GM21447 (cell line): ENCODE measurements at regions not wholly inside any gene's neighbourhood (a gene's known extent, or its start where the extent isn't known, plus 50 kb on each side); places are given as distances from the start of the nearest gene placed in this dataset.
"Not testable (repeated sequence)": the region's sequence is repeated elsewhere in the genome, so short reads cannot be mapped to it uniquely, and the experiment has no call there.

Source experiments
- ATAC-seq: cut with Tn5 transposase; IDR thresholded peaks from one replicate; pipeline ENCODE4 v1.9.1; 2021; ENCODE audit not compliant: unreplicated experiment

DNA sequence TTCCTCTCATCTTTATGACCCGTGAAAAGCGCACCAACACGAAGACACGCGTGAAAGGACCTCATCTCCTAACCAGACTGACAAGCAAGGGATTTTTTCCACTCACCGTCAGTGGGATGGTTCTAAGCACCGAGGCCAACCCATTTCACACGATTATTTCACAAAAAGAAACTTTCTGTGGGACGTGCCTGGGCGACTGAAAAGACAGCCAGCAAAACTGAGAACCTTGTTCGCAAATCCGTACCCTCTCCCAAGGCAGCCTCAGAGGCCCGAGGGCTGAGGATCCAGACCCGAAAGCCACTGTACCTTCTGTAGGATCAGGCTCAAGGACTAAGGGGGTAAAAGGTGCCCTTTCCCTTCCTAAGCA lies 84.9 kb upstream of the METTL9 start:
- not testable (repeated sequence) for ATAC-seq

DNA sequence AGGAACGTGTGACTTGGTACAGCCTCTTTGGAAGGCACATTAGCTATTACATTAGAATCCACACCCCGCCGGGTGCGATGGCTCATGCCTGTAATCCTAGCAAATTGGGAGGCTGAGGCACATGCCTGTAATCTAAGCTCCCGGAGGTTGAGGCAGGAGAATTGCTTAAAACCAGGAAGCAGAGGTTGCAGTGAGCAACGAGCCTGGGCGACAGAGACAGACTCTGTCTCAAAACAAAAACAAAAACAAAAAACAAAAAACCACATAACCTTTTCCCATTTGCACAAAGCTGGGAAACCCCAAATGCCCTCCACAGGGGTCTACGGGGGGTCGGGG lies 82.7 kb upstream of the METTL9 start:
- ATAC-seq, result not testable (repeated sequence)

DNA sequence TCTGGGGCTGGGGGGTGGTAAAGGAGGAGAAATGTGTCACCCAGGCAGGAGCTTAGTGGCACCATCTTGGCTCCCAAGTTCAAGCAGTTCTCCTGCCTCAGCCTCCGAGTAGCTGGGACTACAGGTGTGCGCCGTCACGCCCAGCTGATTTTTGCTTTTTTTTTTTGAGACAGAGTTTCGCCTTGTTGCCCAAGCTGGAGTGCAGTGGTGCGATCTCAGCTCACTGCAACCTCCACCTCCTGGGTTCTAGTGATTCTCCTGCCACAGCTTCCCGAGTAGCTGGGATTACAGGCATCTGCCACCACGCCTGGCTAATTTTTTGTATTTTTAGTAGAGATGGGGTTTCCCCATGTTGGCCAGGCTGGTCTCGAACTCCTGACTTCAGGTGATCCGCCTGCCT lies 82.1 kb upstream of the METTL9 start:
- peak; percentile 21 for ATAC-seq

DNA sequence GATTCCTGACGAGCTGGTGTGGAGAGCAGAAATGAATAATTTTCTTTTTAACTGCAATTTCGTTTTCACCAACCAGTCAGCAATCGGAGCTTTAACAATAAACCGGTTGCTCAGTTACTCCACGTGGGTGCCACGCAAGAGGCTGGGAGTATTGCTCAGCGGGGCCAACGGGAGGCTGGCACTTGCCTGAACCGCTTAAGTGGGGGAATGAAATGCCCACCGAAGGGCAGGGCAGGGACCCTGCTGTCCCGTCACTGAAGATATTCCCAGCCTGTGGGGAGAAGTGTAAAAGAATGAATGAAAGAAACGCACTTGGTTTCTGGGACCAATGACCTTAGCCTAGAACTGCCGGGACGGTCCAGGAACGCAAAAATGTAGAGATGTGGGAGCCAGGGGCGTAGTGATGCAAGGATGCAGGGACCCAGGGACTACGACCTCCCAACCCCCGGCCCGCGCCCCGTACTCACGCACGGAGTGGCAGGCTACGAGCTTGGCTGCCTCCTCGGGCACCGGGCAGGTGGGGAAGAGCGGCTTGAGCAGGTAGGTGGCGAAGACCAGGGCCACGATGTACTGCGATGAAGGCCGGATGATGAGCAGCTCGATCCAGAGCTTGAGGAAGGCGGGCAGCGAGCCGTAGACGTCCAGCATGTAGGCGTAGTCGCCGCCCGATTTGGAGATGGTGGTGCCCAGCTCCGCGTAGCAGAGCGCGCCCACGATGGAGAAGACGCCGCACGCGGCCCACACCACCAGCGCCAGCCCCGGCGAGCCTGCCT lies 79.8 kb upstream of the METTL9 start:
- ATAC-seq, result peak; percentile 12

DNA sequence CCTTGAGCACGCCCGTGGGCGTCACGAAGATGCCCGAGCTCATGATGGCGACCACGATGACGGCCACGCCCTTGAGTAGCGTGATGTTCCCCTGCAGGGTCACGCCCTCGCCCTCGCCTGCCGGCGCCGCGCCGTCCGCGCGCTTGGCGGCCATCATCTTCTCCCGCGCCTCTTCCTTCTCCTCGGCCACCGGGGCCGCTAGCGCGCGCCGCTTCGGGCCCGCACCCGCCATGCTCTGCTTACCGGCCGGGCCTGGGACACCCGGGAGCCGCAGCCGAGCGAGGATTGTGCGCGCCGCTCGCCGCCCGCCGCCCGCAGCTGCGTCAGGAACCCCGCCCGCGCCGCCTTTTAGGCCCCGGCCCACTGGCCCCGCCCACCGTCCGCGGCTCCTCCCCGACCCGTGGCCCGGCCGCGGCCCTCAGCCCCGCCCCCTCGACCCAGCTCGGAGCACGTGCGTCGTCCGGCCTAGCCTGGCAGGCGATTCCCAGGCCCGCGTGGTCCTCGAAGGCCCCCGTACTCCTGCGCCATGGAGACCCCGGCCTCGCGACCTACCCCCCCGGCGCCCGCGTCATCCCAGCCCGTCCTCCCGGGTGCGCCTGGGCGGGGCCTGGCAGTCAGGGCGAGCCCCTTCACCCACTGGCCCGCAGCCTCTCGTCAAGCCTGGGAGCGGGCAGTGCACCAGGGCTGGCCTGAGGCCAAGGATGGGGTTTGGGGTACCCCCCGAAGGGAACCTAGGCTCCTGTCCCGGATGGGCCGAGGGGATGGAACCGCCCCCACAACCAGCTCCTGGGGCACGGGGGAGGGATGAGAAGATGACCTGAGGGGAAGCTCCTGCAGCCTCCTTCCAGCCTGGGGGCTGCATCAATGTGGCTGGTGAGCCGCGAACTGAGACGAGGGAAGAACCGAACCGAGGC lies 79.0 kb upstream of the METTL9 start:
- ATAC-seq, result peak; percentile 40

DNA sequence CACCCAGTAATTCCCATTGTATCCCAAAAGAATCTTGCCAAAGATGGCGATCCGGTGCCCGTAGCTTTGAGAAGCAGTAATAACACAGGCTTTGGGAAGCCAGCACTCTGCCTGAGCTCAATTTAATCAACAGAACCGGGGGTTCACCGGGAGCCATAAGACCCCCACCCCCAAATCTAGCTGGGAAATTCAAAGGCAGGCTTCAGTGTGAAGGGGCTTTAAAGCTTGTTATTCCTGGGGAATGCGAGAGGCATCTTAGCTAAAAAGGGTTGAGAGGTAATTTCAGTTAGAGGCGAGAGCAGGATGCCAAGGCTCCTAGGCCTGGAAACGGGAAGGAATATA lies 78.4 kb upstream of the METTL9 start:
- not testable (repeated sequence) for ATAC-seq

DNA sequence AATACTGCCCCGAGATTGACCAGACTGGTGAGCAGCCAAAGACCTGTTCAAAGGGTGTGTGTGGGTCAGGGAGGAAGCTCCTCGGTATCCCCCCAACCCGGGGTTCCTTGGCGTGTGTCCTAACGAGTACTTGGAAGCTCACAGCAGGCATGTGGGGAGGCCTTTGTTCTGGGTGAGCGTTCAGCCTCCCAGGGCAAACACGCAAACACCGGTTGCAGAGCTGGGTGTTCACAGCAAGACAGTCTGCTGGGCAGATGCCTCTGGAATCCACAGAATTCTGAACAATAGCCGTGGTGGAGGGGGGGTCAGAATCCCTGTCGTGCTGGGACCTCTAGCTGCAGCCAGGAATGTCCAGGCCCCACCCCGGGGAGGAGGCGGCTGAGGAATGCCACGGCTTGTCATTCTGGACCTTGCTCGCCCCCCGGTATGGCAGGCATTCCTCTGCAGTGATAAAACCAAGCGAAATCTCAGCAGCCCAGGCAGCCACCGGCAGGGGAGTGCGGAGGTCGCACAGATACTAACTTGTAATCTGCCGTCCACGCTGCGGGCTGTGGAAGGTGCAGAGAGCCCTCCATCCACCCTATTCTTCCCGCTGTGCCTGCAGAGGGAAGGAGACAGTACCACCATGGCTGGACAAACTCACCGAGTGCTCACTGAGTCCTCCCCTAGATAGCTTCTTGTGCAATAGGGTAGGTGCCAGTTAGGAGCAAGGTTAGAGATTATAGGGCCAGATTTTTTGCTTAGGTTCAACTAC lies 77.8 kb upstream of the METTL9 start:
- ATAC-seq, result not testable (repeated sequence)

DNA sequence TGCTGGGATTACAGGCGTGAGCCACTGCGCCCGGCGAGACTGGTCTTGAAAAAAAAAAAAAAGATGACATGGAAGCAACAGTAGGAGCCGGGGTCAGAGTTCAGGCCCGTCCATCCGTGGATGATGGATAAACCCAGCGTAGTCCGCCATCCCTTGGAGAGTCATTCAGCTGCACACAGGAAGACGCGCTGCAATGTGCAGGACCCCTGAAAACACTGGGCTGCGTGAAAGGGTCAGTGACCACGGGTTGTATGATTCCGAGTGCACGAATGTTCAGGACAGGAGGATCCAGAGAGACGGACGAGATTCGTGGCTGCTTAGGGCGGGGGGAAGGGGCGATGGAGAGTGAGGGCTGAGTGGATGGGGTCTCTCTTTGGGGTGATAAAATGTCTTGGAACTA lies 76.5 kb upstream of the METTL9 start:
- ATAC-seq, result not testable (repeated sequence)

DNA sequence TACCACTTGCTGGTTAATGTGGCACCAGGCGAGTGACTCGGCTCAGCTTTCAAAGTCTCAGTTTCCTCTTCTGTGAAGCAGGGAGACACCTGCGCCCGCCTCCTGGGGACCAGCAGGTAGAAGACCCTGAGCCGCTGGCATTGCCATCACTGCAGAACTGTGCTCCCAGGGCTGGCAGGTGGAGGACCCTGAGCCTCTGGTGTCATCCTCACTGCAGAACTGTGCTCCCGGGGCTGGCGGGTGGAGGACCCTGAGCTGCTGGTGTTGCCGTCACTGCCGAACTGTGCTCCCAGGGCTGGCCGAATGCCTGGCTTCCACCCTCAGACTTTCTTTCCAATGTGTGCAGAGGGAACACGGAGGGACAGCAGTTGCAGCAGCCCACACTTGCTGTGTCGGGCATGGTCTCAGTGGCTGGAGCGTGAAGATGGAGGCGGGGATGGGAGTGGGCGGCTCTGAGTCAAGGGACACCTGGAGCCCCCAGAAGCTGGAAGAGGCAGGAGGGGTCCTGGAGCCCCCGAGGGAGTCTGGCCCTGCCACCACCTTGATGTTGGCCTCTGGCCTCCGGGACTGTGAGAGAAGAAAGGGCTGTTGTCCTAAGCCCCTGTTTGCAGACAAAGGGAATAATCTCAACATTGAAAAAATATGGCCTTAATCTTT lies 75.8 kb upstream of the METTL9 start:
- ATAC-seq, result no peak

DNA sequence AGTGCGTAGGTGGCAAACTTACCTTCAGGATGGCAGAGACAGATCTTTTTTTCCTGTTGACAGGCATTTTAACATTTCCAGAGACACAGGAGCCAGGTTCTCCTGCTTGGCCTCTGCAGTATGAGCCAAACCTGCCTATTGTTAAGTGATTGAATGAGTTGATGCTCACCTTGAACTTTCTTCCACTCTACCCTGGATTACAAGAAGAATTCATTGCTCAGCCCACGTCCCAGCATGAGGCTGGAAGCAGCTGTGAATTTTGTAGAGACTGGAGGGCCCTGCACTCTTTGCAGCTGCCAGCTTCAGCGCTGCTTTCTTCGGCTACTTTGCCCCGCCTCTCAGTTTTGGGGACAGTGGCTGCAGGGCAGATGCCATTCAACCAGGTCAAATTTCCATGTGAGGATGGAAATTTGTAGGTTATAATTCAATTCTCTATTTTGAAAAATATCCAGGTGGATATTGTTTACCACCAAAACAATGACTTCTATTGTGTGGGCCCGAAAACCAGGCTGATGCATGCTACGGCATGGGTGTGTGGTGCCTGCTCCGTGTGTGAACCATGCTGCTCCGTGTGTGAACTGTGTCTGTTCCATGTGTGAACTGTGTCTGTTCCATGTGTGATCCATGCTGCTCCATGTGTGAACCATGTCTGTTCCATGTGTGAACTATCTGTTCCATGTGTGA lies 75.2 kb upstream of the METTL9 start:
- no peak for ATAC-seq

DNA sequence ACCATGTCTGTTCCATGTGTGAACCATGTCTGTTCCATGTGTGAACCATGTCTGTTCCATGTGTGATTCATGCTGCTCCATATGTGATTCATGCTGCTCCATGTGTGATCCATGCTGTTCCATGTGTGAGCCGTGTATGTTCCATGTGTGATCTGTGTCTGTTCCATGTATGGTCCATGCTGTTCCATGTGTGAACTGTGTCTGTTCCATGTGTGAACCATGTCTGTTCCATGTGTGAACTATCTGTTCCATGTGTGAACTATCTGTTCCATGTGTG lies 74.7 kb upstream of the METTL9 start:
- not testable (repeated sequence) for ATAC-seq

DNA sequence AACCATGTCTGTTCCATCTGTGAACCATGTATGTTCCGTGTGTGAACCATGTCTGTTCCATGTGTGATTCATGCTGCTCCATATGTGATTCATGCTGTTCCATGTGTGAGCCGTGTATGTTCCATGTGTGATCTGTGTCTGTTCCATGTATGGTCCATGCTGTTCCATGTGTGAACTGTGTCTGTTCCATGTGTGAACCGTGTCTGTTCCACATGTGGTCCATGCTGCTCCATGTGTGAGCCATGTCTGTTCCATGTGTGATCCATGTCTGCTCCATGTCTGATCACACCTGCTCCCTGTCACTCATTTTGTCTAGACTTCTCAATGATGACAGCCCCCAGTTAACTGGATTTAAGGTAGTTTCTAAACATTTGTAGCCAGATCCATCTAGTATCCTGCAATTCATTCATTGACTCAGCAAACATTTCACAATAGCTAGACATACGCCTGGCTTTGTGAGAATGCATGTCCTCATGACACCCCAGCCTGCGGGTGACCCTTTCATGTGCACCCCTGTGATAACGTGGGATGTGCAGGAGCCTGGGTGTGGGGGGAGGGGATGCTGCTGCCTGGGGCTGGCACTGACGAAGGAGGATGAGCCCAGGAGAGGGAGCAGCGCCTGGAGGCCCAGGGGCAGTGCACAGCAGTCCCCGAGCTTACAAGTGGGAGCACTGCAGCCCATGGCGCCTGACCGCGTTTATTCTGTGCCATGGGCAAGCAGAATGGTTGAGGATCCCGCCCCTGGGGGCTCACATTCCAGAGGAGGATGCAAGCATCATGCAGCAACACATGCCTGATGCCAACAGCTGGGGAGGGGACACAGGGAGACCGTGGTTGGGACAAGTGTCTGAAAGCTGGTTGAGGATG lies 74.1 kb upstream of the METTL9 start:
- ATAC-seq, result not testable (repeated sequence)

DNA sequence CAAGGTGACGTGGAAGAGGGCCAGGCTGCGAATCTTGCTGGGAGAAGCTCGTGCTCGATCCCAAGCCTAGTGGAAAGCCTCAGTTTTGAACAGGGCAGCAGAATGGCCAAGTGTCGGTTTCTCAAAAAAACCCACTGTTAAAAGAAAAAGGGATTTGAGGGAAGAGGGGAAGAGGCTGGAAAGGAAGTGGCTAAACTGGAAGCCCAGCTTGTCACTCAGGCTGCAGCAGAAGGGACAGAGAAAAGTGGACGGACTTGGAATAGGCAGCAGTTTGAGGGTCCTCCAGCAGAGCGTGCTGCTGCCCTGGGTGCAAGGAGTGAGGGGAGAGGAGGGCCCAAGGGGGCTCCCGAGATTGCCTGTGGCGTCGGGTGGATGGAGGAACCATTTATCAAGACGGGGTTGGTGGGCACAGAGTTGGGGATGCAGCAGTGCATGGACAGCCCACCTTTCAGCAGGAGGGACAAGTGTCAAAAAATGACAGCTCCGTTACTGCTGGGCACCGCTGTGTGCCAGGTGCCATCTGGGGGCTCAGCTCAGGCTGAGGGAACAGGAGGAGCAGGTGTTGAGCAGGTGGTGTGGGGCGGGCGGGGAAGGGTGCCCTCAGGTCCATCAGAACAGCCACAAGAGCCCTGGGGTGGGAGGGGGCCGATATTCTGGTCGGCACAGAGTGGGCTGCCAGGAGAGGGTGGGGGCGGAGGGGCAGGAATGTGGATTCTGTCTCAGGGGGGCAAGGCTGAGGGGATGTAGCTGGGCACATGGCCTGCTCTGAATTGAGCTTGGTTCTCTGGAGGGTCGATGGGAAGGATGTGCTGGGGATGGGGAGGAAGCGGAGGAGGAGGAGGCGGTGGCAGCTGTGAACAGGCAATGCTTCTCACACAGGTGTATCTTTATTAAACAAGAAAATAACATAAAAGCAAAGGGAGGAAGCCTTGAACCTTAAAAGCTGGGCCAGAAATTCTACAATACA lies 73.1 kb upstream of the METTL9 start:
- not testable (repeated sequence) for ATAC-seq

DNA sequence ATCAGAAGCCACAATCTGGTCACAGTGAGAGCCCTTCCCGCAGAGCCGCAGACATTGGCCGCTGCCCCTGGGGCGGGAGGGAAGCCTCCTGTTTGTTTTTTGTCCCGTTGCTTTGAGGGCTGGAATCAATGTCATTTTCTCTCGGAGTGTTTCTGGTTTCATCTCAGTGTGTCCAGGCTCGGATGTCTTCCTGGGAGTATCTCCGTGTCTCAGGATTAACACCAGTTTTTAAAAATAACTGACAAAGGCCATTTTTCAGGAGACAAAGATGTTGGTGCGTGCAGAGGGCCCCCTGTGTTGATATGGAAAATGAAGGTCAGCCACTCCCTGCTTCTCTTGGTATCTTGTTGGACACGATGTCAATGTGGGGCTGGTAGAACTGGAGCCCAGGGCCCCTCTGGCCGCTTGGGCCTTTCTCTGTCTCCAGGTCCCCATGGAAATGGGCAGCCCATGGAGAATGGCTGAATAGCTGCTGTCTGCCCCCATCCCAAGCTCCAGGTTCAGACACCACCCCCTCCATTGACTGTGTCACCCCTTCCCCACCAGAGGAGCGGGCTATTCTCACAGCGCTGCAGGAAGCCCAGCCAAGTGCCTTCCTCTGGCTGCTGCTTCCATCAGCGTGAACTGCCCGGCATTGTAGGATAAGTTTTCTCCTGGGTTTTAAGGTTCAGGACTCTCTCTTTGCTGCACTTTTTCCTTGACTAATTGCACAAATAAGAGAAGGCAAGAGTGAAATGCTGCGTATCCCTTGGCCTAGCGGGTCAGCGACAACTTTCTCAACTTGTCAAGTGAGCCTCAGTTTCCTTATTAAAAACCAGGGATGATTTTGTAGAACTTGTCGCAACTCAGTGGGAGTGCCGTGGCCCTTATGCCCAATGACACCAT lies 72.2 kb upstream of the METTL9 start:
- ATAC-seq, result no peak

DNA sequence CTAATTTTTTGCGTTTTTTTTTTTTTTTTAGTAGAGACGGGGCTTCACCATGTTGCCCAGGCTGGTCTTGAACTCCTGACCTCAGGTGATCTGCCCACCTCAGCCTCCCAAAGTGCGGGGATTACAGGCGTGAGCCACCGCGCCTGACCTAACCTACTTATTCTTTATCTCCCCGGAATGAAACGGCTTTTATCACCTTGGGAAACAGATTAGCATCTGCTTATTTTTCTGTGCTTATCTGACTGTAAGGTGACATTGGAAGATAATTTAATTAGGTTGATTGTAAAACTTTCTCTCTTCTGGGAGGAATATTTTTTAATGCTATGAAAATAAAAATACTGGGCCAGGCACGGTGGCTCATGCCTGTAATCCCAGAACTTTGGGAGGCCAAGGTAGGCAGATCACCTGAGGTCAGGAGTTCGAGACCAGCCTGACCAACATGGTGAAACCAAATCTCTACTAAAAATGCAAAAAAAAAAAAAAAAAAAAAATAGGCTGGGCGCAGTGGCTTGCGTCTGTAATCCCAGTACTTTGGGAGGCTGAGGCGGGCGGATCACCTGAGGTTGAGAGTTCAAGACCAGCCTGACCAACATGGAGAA lies 70.2 kb upstream of the METTL9 start:
- not testable (repeated sequence) for ATAC-seq

DNA sequence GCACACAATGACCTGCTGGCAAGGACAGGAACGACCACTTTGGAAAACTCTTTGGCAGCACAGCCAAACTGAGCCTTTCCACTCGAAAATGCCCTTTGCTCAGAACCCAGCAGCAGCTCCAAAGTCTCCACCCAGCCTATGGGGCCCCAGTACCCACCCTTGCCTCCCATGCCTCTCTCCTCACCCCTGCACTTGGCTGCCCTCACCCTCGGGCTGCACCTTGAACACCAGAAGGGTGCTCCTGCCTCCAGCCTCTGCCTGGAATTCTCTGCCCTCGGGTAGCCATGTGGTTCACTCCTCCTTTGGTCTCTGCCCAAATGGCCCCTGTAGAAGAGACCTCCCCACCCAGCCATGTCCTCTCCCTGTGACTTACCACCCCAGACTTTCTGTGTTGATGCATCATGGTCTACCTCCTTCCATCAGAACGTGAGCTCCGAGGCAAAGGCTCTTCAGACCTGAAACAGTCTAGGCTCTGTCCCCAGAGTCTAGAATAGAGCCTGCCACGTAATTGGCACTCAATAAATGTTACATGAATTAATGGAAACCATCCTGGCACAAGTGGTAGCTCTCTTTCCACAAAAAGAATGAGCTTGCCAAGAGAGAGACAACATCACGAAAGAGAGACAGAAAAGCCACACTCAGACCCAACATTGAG lies 68.5 kb upstream of the METTL9 start:
- ATAC-seq, result not testable (repeated sequence)

DNA sequence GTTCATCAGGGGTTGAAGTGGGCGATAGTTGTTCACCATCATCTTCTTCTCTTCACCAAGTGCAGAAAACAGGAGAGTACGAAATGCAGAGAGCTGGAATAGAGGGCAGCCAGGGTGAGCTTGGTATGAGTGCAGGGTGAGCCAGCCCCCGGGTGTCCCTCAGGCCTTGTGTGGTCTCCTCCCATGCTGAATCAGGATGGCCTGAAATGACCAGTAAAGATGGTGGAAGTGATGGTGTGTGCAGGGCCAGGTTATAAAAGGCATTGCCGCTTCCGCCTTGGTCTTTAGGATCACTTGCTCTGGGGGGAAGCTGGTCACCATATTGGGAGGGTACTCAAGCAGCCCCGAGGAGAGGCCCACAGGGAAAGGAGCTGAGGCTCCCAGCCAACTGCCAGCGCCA lies 66.4 kb upstream of the METTL9 start:
- not testable (repeated sequence) for ATAC-seq
